ENCODE measurements at regions not wholly inside any gene's neighbourhood (a gene's known extent, or its start where the extent isn't known, plus 50 kb on each side); places are given as distances from the start of the nearest gene placed in this dataset.
"Not testable (repeated sequence)": the region's sequence is repeated elsewhere in the genome, so short reads cannot be mapped to it uniquely, and the experiment has no call there.

DNA sequence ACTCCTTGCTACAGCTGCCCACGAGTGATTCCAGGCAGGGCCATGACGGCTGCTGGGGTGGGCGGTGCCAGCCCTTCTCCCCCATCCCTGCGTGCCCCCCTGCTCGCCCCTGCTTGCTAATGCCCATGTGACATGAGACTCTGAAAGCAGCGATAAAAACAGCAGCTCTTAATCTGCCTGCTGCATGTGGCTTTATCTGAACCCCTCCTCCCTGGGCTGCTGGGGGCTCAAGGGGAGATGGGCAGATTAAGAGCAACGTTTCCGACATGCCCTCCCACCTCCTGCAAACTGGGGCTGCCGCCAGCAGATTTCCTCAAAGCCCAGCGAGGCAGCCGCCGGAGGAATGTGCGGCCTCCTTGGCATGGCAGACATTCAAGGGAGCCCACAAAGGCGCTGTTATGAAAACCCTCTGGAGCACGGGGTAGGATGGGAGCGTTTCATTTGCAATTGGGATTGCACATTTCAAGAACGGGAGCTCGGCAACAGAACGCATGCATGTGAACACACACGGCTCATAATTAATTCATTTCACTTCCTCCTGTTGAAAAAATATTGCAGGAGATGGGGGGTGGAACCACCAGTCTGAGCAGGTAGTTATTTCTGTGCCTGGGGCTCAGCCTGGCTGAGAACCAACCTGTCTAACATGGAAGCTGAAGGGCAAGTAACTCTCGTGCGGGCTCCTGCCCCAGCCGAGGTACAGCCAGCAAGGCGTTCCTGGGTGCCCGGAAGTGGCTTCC is 504.2 kb upstream of the PROK2 start:
- DNase-seq = no peak

DNA sequence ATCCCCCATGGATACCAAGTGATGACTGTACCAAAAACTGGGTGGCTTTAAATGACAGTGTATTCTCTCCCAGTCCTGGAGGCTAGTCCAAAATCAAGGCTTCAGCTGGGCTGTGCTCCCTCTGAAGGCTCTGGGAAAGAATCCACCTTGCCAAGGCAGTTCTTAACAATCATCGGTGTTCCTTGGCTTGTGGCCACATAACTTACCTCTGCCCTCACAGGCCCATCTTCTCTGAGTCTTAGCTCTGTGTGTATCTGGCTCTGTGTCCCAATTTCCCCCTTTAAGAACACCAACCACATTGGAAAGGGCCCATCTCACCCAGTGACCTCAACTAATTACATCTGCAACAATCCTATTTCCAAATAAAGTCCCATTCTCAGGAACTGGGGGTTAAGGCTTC is 503.0 kb upstream of the PROK2 start:
- DNase-seq = no peak

- no peak for DNase-seq
Measured at GRCh38 chr3:72285502-72285901, 500.6 kb upstream of the PROK2 start.

DNA sequence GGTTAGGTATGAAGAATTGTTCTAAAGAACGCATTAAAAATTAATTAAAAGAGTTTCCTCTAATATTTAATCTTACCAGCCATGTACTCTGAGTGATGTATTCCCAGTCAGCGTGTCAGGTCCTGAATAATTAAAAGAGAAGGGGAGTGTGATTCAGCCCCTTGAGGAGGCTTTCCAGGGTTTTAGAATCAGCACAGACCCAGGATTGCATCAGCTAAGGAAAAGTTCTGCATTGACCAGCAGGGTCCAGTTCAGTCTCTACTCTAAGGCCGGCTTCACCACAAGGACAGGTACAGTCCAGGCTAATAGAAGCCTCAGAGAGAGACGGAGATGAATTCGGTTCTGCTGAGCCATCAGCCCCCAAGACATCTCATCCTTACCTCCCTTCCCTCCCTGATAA is 499.5 kb upstream of the PROK2 start:
- no peak for DNase-seq

DNA sequence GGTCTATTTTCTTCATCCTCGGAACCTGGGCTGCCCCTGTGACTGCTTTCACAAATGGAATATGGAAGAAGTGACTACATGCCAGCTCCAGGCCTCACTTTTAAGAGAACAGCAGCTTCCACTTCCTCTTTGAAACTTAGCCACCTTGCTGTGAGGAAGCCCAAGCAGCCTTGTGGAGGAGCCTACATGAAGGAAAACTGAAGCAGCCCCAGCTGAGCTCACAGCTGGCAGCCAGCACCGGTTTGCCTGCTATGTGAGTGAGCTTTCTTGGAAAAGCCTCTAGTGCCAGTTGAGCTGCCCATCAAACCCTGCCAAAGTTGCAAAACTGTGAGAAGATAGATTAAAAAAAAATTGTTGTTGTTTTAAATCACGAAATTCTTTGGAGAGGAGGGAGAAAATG is 498.0 kb upstream of the PROK2 start:
- no peak for DNase-seq

DNA sequence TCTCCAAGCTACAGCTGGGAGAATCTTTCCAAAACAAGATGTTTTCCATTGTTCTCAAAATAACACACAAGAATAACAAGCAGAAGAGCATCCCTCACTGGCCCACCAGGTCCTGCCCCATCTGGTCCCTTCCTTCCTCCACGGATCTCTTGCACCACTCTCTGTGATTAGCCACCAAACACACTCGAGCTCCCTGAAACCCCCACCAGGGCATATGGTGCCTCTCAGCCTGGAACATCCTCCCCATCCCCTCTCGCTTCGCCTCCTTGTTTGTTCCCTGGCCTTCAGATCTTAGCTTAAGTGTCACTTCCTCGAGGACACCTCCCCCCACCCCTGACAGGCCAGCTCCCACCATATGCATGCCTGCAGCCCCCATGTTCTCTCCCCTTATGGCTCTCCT is 496.6 kb upstream of the PROK2 start:
- no peak for DNase-seq

DNA sequence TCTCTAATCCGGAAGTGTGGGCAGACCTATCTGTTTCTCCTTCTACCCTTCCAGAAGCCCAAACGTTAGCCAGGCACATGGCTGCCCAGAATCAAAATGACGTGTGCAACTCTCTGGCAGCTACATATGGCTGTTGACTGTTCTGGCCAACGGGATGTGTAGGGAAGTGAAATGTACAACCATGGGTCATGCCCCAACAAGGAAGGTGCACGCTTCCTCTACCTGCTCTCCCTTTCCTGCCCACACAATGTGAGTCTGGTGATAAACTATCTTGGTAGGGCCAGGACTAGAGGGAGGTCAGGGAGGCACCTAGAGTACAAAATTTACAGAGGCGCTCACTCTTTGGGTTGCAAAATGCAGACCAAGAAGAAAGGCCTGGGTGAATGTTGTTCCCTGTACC is 495.9 kb upstream of the PROK2 start:
- no peak for DNase-seq

- DNase-seq = no peak
Measured at GRCh38 chr3:72279631-72280041, 494.7 kb upstream of the PROK2 start.

DNA sequence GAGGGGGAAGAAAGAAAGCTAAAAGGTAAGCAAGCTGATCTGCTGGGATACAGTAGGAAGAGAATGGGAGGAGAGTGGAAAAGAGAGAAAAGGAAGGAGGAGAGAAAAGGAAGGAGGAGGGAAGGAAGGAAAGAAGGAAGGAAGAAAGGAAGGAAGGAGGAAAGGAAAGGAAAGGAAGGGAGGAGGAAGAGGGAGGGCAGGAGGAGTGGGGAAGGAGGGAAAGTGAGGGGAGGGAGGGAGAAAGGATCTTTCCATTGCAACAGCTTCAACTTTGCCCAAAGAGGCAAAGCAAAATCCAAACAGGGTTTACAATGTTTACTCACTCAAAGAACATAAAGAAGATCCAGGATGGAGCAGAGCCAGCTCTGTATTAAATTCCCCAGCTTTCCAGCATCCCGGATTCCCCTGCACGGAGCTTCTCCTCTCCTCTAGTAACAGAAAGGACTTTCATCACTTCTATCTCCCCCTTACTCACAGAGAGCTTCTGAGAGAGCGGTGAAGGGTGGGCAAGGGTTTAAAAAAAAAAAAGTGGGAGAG is 494.2 kb upstream of the PROK2 start:
- DNase-seq = no peak

GRCh38 chr3:72278349-72279067 is 493.6 kb upstream of the PROK2 start:
- DNase-seq = no peak

DNA sequence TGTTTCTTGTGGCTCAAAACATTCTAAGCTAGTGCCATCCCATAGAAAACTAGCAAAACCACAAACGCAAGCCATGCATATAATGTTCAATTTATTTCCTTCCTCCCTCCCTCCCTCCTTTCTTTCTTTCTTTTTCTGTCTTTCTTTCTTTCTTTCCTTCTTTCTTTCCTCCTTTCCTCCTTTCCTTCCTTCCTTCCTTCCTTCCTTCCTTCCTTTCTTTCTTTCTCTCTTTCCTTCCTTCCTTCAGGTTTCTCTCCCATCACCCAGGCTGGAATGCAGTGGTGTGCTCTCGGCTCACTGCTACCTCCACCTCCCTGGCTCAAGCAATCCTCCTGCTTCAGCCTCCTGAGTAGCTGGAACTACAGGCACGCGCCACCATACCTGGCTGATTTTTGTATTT is 492.8 kb upstream of the PROK2 start:
- no peak for DNase-seq

- DNase-seq = no peak
Measured at GRCh38 chr3:72276806-72277205, 491.9 kb upstream of the PROK2 start.

DNA sequence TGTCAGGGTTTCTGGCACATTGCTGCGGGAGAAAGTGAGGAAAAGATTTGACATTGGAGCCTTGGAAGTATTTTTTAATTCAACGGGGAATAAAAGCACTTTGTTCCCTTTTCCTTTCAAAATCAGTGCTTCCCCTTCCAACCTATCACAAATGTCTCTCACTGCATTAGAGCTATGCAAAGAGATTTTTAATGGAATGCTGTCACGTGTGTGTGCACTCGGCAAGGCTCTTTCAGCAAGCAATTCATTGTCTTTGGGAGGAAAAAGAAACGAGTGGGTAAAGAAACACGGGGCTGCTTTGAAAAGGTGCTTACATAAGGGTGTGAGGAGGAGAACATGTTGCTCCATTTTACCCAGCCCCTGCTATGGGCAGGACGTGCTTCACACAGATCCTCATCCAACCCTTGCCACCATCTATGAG is 490.4 kb upstream of the PROK2 start:
- no peak for DNase-seq

GRCh38 chr3:72274493-72275330 is 489.8 kb upstream of the PROK2 start:
- DNase-seq = no peak

GRCh38 chr3:72273615-72274014 is 488.7 kb upstream of the PROK2 start:
- no peak for DNase-seq

DNA sequence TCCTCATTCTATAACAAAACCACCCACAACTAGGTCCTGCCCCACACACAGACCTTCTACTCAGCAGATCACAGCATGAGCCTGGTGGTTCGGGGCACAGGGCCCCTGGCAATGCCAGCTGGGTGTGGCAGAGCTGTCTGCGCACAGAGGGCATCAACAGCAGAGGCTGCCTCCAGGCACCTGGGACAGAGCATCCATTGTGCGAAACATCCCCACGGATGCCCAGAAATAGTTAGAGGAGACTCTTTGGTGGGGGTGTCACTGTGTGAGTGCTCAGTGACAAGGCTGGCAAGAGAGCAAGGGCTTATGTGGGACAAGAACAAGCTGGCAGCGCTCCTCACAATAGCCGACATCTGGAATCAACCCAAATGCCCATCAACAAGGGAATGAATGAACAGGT is 487.4 kb upstream of the PROK2 start:
- no peak for DNase-seq

GRCh38 chr3:72271923-72272322 is 487.0 kb upstream of the PROK2 start:
- no peak for DNase-seq

DNA sequence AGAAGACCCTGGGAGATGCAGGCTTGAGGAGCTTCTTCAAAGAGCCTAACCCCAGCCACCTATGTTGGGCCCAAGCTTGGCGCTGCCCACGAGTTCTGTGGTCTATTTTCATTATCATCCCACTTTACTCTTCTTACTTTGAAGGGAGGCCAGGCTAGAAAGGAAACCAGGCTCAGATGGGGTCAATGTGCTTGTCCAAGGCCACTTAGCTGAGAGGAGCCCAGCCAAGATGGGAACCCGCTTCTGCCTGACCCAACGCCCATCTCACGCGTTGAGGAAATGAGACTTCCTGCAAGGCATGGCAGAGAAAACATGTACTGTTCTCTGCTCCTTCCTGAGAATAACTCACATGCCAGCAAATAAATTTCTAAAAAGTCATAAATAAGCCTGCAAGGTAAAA is 486.3 kb upstream of the PROK2 start:
- no peak for DNase-seq

GRCh38 chr3:72270730-72271129 is 485.8 kb upstream of the PROK2 start:
- no peak for DNase-seq

DNA sequence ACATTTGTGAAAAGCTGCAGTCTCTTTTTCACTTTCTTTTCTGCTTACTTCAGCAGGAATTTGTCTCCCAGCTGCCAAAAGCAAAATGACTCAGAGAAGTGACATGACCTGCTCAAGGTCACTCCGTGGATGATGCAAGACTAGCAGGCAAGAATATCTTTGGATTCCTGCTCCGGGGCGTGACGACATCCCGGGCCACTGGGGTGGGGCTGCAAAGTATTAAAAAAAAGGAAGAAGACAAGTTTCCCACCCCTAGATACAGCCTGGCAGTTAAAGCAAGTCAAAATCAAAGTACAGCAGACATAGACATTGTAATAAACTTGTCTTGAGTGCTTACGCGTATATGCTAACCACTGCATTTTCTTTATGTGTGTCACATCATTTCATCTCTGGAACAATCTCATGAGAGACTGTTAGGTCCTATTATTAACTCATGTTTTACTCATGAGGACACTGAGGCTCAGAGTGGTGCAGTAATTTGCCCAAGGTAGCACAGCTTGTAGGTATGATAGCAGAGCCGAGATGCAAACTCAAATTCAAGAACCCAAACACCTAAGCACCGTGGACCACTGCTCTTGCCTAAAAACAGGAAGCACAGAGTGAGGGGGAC is 485.2 kb upstream of the PROK2 start:
- no peak for DNase-seq

GRCh38 chr3:72269475-72269874 is 484.5 kb upstream of the PROK2 start:
- DNase-seq = no peak

DNA sequence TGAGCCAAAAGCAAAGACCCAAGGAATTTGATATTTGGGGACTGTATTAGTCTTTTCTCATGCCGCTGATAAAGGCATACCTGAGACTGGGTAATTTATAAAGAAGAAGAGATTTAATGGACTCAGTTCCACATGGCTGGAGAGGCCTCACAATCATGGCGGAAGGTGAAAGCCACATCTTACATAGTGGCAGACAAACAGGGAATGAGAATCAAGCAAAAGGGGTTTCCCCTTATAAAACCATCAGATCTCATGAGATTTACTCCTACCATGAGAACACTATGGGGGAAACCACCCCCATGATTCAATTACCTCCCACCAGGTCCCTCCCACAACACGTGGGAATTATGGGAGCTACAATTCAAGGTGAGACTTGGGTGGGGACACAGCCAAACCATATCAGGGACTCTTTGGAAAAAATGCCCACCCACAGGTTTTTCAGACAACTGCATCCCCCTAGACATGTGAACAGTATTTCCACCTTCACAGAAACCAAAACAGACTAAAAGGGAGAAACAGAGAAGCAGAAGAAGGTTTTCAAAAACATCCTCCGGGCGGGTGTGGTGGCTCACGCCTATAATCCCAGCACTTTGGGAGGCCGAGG is 482.1 kb upstream of the PROK2 start:
- DNase-seq = not testable (repeated sequence)

DNA sequence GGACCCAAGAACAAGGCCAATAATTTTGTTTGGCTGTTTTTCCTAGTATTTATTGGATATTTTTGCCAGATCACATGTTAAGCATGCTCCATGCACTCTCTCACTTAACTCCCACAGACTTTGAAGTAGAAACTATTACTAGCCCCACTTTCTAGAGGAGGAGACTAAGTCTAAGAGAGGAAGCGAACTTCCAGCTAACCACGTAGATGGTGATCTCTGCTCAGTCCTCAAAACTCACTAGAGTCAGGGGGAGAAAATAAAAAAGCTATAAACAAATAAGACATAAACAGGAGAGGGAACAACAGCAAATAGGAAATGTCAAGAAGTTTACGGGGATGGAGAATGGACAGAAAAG is 481.0 kb upstream of the PROK2 start:
- DNase-seq = no peak

Measured in activated CD4-positive, CD25-positive, alpha-beta regulatory T cell (primary cell).